Inflammatory macrophage treated with lipopolysaccharide for 4 hours (primary cell): ENCODE measurements at regions not wholly inside any gene's neighbourhood (a gene's known extent, or its start where the extent isn't known, plus 50 kb on each side); places are given as distances from the start of the nearest gene placed in this dataset.
"Not testable (repeated sequence)": the region's sequence is repeated elsewhere in the genome, so short reads cannot be mapped to it uniquely, and the experiment has no call there.

Source experiments
- DNase-seq: peaks from one replicate; pipeline ENCODE4 v3.0.0-alpha.2; 2020

- DNase-seq = not testable (repeated sequence)
These were observed 175.5 kb upstream of the IRF2BP2 start for GRCh38 chr1:234785471-234785919.

- DNase-seq = not testable (repeated sequence)
These were observed 174.1 kb upstream of the IRF2BP2 start for GRCh38 chr1:234784108-234784507.

GRCh38 chr1:234782791-234783190 lies 172.8 kb upstream of the IRF2BP2 start:
- no peak for DNase-seq

GRCh38 chr1:234782105-234782751 lies 172.2 kb upstream of the IRF2BP2 start:
- no peak for DNase-seq

- peak; percentile 27 for DNase-seq
These were observed 171.5 kb upstream of the IRF2BP2 start for GRCh38 chr1:234781241-234782065.

- DNase-seq = no peak
These were observed 170.7 kb upstream of the IRF2BP2 start for GRCh38 chr1:234780531-234781162.

GRCh38 chr1:234780112-234780511 lies 170.1 kb upstream of the IRF2BP2 start:
- no peak for DNase-seq

- DNase-seq = not testable (repeated sequence)
These were observed 169.6 kb upstream of the IRF2BP2 start for GRCh38 chr1:234779600-234779999.

- DNase-seq = no peak
These were observed 169.2 kb upstream of the IRF2BP2 start for GRCh38 chr1:234779160-234779538.

GRCh38 chr1:234778221-234779159 lies 168.5 kb upstream of the IRF2BP2 start:
- peak; percentile 78 for DNase-seq

- DNase-seq = no peak
These were observed 167.9 kb upstream of the IRF2BP2 start for GRCh38 chr1:234777856-234778220.

GRCh38 chr1:234776876-234777855 lies 167.2 kb upstream of the IRF2BP2 start:
- DNase-seq = peak; percentile 54

GRCh38 chr1:234776256-234776875 lies 166.4 kb upstream of the IRF2BP2 start:
- no peak for DNase-seq

- peak; percentile 93 for DNase-seq
These were observed 165.7 kb upstream of the IRF2BP2 start for GRCh38 chr1:234775477-234776246.

- DNase-seq = peak; percentile 62
These were observed 165.0 kb upstream of the IRF2BP2 start for GRCh38 chr1:234774971-234775370.

GRCh38 chr1:234773936-234774677 lies 164.1 kb upstream of the IRF2BP2 start:
- DNase-seq = no peak

- peak; percentile 98 for DNase-seq
These were observed 162.6 kb upstream of the IRF2BP2 start for GRCh38 chr1:234772345-234773147.

- peak; percentile 39 for DNase-seq
These were observed 161.8 kb upstream of the IRF2BP2 start for GRCh38 chr1:234771642-234772344.
